GM19351 (cell line): ENCODE measurements at regions not wholly inside any gene's neighbourhood (a gene's known extent, or its start where the extent isn't known, plus 50 kb on each side); places are given as distances from the start of the nearest gene placed in this dataset.
A peak's percentile ranks its signal among the peaks of the same experiment; 100 is the strongest.
"Not testable (repeated sequence)": the region's sequence is repeated elsewhere in the genome, so short reads cannot be mapped to it uniquely, and the experiment has no call there.

ENCODE experiments used
- ATAC-seq: cut with Tn5 transposase; IDR thresholded peaks from one replicate; pipeline ENCODE4 v1.9.1; 2021; ENCODE audit warnings: mild to moderate bottlenecking, moderate library complexity; ENCODE audit not compliant: unreplicated experiment

- no peak for ATAC-seq
Observed at GRCh38 chr5:89869346-89869745, 540.2 kb downstream of the CETN3 start.

DNA sequence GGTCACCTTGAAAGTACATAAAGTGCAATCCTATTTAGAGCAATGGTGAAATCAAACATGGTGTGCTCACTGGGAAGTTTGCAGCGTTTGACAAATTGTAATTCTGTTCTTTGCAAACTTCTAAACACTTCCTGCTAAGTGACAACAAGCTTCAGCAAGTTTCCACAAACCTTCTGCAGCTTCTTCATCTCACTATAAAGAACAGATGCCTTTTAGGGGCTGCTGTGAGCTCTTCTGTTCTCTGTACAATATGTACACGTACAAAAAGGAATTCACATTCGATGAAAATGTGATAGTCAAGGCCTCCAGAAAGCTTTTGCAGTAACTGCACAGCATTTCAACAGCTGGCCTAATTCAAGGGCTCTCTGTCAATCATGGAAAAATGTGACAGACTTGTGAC is 543.1 kb downstream of the CETN3 start:
- ATAC-seq: no peak

DNA sequence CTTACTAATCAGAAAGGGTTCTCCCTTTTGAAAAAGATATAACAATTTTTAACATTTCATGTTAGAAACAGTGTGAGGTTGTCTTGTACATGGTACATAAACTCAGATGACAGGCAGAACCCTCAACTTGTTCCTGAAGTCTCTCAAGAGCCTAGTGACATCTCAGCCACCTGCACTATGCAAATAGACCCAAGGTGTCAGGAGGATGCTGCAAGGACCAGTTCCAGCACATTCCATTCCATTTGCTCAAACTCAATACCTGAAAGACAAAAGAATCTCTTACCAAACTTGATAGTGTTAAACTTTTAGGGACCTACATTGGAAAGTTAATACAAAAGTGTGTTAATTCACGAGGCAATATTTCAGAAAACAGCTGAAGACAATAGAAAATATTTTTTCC is 544.6 kb downstream of the CETN3 start:
- no peak for ATAC-seq

DNA sequence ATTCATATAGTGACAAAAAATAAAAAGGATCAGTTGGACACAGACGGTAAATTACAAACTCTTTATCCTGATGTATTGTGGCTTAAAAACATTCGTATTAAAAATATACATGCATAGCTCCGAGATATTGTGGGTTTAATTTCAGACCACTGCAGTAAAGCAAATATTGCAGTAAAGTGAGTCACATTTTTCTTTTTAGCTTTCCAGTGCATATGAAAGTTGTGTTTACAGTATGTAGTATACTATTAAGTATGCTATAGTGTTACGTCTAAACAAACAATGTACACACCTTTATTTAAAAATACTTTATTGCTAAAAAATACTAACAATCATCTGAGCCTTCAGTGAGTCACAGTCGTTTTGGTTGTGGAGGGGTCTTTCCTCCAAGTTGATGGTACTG is 551.8 kb downstream of the CETN3 start:
- no peak for ATAC-seq

GRCh38 chr5:89855417-89855816 is 554.1 kb downstream of the CETN3 start:
- ATAC-seq: no peak

GRCh38 chr5:89851911-89852310 is 557.6 kb downstream of the CETN3 start:
- no peak for ATAC-seq

- peak; percentile 53 for ATAC-seq
Observed at GRCh38 chr5:89850513-89850865, 559.1 kb downstream of the CETN3 start.

DNA sequence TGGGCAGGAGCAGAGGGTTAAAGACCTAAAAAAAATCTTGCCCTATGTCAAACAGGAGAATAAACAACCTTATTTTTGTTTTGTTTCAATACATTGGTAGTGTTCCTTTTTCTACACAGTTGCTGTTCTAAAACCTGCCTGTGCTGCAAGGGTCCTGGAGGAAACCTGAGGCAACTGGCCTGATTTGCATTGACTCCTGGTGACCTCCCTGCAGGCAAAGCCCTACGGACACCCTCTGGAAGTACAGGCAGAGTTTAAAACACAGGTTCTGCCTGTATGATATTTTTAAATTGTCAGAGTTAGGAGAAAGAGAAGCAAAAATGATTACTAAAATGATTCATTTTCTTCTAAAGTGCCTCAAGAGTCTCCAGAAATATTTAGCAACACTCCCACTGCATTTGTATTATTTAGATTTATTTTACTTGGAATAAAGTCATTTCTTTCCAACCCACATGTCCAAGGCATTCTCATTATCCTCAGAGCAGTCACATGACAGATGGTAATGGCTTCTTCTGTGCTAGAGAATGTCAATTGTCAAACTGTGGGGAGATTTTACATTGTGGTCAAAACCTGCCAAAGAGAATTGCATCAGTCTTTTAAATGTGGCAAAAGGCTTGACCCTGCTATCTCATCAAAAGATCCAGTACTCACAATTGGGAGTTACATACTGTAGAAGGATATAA is 559.6 kb downstream of the CETN3 start:
- ATAC-seq: peak; percentile 64

GRCh38 chr5:89847743-89848142 is 561.8 kb downstream of the CETN3 start:
- no peak for ATAC-seq

GRCh38 chr5:89844548-89844947 is 565.0 kb downstream of the CETN3 start:
- no peak for ATAC-seq

DNA sequence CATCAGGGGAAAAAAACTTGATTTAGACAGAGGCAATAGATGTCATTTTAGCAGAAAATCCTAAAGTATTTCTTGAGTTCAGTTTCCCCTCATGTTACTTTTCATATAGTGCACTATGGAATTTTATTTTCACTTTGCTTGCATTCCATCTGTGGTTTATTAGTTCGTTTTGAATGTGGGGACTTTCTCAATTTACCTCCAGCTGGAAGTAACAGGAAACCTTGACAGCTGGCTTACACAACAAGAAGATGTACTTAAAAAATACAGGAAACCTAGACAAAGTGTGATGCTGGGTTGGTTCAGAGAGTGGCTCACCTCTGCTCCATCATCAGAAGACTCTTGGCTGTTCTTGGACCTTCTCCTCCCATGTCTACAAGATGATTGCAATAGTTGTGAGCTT is 567.0 kb downstream of the CETN3 start:
- ATAC-seq: no peak

GRCh38 chr5:89840906-89841305 is 568.6 kb downstream of the CETN3 start:
- no peak for ATAC-seq

DNA sequence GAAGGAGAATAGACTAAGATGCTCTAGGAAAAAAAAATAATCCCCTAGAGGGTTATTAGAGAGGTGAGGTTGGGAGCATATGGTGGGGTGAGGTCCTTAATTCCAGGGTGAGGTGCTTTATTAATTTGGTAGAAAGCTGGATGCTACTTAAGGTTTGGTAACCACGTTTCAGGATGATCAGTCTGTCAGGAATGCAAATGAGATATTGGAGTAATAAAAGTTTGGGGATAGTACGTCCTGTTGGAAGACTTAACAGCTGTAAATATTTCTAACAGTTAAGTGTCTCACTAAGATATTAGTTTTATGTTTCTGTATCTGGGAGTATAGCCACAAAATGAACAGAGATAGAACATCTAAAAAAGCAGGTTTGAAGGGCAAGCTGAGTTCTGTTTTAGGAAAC is 578.9 kb downstream of the CETN3 start:
- ATAC-seq: no peak

- ATAC-seq: no peak
Observed at GRCh38 chr5:89827960-89828359, 581.6 kb downstream of the CETN3 start.

GRCh38 chr5:89827359-89827758 is 582.2 kb downstream of the CETN3 start:
- no peak for ATAC-seq

DNA sequence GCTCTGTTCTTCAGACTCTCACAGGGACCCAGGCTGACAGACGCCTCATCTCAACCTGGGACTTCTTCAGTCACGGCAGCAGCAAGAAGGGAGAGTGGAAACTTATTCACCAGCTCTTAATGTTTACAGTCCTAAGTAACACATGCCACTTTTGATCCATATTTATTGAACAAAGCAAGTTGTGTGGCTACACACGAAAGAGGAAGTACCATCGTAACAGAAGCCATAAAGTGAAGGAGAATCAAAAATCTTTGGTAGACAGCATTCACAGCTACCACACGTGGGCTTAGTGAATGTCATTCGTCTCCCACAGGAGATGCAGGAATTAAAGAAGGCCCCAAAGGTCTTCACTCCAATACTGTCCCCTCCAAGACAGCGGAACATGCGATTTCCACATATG is 582.6 kb downstream of the CETN3 start:
- ATAC-seq: no peak

DNA sequence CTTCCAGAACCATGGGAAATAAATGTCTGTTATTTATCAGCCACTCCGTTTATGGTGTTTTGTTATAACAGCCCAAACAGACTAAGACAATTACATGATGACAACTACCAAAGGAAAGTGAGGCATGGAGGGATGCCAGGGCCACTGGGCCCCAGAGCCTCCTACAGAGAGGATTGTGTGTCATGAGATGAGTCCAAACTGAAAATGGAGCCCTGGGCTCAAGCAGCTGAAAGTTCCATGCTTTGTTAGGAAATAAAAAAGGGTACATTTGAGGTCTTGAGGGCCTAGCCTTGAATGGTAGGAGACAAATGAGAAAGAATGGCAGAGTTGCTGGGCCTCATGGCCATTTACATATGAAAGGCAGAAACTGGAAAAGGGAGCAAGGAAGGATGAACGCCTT is 586.5 kb downstream of the CETN3 start:
- ATAC-seq: no peak

DNA sequence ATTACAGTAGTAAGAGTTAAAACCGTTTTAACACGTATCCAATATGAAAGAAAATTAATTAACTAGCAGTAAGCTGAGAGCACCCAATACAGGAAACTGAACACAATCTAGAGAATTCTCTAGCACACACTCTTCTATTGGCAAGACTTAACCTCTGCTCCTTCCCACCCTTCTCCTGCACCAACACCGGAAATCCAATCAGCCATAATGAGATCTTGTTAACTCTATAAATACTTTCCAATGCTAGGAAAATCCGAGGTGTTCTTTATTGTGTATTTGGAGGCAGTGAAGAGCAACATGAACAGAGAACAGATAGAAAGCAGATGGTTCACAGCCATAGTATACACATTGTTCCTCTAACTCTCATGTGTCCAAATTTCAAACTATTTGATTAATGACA is 591.7 kb downstream of the CETN3 start:
- ATAC-seq: no peak

DNA sequence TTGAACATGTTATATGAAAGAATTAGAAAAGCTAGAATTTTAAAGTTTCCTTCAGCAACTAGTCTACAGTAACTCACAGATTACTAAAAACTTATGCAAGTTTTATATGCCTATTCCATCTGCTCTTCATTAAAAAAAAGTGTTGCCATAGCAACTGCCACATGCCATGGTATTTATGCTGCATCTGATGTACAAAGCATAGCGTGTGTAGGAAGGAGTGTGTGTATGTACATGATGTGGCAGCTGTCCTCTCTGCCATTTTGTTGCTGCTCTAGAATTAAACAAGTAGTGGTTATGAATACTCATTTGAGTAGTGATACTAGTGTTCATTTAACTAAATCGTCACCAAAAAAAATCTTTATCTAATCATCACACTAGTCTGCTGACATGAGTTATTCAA is 593.5 kb downstream of the CETN3 start:
- no peak for ATAC-seq

DNA sequence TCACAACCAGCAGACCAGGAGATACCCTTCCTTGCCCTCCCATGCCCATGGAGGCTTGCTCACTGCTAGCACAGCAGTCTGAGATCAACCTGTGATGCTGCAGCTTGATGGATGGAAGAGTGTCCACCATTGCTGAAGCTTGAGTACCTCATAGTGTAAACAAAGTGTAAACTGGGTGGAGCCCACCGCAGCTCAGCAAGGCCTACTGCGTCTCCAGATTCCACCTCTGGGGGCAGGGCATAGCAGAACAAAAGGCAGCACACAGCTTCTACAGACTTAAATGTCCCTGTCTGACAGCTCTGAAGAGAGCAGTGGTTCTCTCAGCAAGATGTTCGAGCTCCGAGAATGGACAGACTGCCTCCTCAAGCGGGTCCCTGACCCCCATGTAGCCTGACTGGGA is 608.8 kb downstream of the CETN3 start:
- not testable (repeated sequence) for ATAC-seq

GRCh38 chr5:89794504-89794903 is 615.1 kb downstream of the CETN3 start:
- not testable (repeated sequence) for ATAC-seq

DNA sequence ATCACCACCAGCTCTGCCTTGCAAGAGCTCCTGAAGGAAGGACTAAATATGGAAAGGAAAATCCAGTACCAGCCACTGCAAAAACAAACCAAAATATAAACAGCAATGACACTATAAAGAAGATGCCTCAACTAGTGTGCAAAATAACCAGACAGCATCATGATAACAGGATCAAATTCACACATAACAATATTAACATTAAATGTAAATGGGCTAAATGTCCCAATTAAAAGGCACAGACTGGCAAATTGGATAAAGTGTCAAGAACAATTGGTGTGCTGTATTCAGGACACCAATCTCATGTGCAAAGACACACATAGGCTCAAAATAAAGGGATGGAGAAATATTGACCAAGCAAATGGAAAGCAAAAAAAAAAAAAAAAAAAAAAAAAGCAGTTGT is 629.8 kb downstream of the CETN3 start:
- ATAC-seq: not testable (repeated sequence)

DNA sequence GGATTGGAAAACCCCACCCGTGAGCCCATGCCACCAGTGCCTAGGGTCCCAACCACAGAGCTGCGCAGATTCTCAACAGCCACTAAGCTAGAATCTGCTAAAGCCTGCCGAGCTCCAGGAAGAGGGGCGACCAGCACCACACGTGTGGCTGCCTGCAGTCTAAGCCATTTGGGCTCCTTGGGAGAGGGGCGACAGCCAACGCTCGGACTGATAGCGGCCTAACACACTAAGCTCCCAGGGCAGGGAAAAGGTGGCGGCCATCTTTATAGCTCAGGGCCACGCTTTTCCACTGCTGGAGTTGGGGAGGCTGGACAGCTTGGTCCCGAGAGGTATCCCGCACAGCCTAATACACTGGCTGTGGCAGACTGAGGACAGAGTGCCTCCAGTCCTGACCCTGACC is 631.8 kb downstream of the CETN3 start:
- no peak for ATAC-seq
